Right ventricle myocardium superior (tissue), 1 donor: ENCODE measurements at regions not wholly inside any gene's neighbourhood (a gene's known extent, or its start where the extent isn't known, plus 50 kb on each side); places are given as distances from the start of the nearest gene placed in this dataset.

Experiments
- ATAC-seq: fragments of 200-7000 bp; cut with Tn5 transposase; one replicate; pipeline ENCODE4 v1.9.1; 2020; ENCODE audit warnings: mild to moderate bottlenecking; ENCODE audit not compliant: poor library complexity
- DNase-seq: peaks from one replicate; pipeline ENCODE4 v3.0.0-alpha.2; 2020
- intact Hi-C: fragments of 100-400 bp; cut with DNase I; formaldehyde crosslinking; loops from one replicate; pipeline ENCODE4 v1.11.2; 2022
- donor health status: DM: no; HTN: yes; CAD: no; lungs with severe emphysema.

GRCh38 chr1:188930382-188930781 is 1547.3 kb downstream of the BRINP3 start:
- no peak for ATAC-seq
- intact Hi-C loops = no loop called here

GRCh38 chr1:188931506-188931905 is 1546.2 kb downstream of the BRINP3 start:
- DNase-seq (no peak), ATAC-seq (no peak)
- intact Hi-C loops = no loop called here

More at GRCh38 chr1:188930382-188930781, 1547.3 kb downstream of the BRINP3 start:
- DNase-seq = no peak

- intact Hi-C loops = no loop called here
- no peak for DNase-seq
- no peak for ATAC-seq
Observed at GRCh38 chr1:188937965-188938551, 1539.6 kb downstream of the BRINP3 start.

GRCh38 chr1:188941986-188942385 is 1535.7 kb downstream of the BRINP3 start:
- intact Hi-C loops = no loop called here

GRCh38 chr1:188949701-188950100 is 1528.0 kb downstream of the BRINP3 start:
- no peak for ATAC-seq
- intact Hi-C loops = no loop called here
- DNase-seq = no peak

More at GRCh38 chr1:188941986-188942385, 1535.7 kb downstream of the BRINP3 start:
- no peak for ATAC-seq
- no peak for DNase-seq

- intact Hi-C loops = no loop called here
- DNase-seq (no peak), ATAC-seq (no peak)
Observed at GRCh38 chr1:188958461-188959115, 1519.1 kb downstream of the BRINP3 start.

GRCh38 chr1:188986745-188987417 is 1490.8 kb downstream of the BRINP3 start:
- DNase-seq = no peak
- intact Hi-C loops = no loop called here
- ATAC-seq = no peak

GRCh38 chr1:188988589-188988988 is 1489.1 kb downstream of the BRINP3 start:
- DNase-seq (no peak), ATAC-seq (no peak)
- intact Hi-C loops = no loop called here

GRCh38 chr1:188991221-188991930 is 1486.3 kb downstream of the BRINP3 start:
- no peak for DNase-seq
- ATAC-seq = no peak
- intact Hi-C loops = no loop called here

- no peak for DNase-seq
- intact Hi-C loops = no loop called here
Observed at GRCh38 chr1:189007824-189008223, 1469.8 kb downstream of the BRINP3 start.

GRCh38 chr1:189021577-189021976 is 1456.1 kb downstream of the BRINP3 start:
- intact Hi-C loops = no loop called here
- DNase-seq = no peak
- no peak for ATAC-seq

More at GRCh38 chr1:189007824-189008223, 1469.8 kb downstream of the BRINP3 start:
- ATAC-seq = no peak

GRCh38 chr1:189022015-189022414 is 1455.6 kb downstream of the BRINP3 start:
- intact Hi-C loops = no loop called here
- no peak for DNase-seq
- no peak for ATAC-seq

GRCh38 chr1:189027512-189027911 is 1450.2 kb downstream of the BRINP3 start:
- DNase-seq (no peak), ATAC-seq (no peak)
- intact Hi-C loops = no loop called here

- DNase-seq (no peak), ATAC-seq (no peak)
- intact Hi-C loops = no loop called here
Observed at GRCh38 chr1:189033169-189033568, 1444.5 kb downstream of the BRINP3 start.

GRCh38 chr1:189036628-189037027 is 1441.0 kb downstream of the BRINP3 start:
- ATAC-seq (no peak), DNase-seq (no peak)
- intact Hi-C loops = no loop called here

- intact Hi-C loops = no loop called here
- ATAC-seq (no peak), DNase-seq (no peak)
Observed at GRCh38 chr1:189046127-189046526, 1431.5 kb downstream of the BRINP3 start.

- ATAC-seq = no peak
- no peak for DNase-seq
- intact Hi-C loops = no loop called here
Observed at GRCh38 chr1:189084811-189085210, 1392.9 kb downstream of the BRINP3 start.

- intact Hi-C loops = no loop called here
- ATAC-seq (no peak), DNase-seq (no peak)
Observed at GRCh38 chr1:189103956-189104355, 1373.7 kb downstream of the BRINP3 start.

GRCh38 chr1:189117072-189117770 is 1360.4 kb downstream of the BRINP3 start:
- DNase-seq = no peak
- intact Hi-C loops = no loop called here
- ATAC-seq = no peak
